Chondrocyte (in vitro differentiated cells): ENCODE measurements at regions not wholly inside any gene's neighbourhood (a gene's known extent, or its start where the extent isn't known, plus 50 kb on each side); places are given as distances from the start of the nearest gene placed in this dataset.

ENCODE experiments used
- DNase-seq: peaks from one replicate; pipeline ENCODE4 v3.0.0; 2021; ENCODE audit warnings: mixed read lengths, low spot score
- H3K27ac Mint-ChIP-seq: one replicate; pipeline ENCODE4 v1.8.0; 2021; ENCODE audit warnings: mild to moderate bottlenecking, moderate library complexity, mixed read lengths; ENCODE audit not compliant: unreplicated experiment
- H3K27me3 Mint-ChIP-seq: 2 replicates; pipeline ENCODE4 v1.8.0; 2021; ENCODE audit warnings: low read depth, mixed read lengths
- H3K36me3 Mint-ChIP-seq: 2 replicates; pipeline ENCODE4 v1.8.0; 2021; ENCODE audit warnings: low read depth, mixed read lengths
- H3K4me1 Mint-ChIP-seq: 2 replicates; pipeline ENCODE4 v1.8.0; 2021; ENCODE audit warnings: low read depth, mild to moderate bottlenecking, mixed read lengths
- H3K4me3 Mint-ChIP-seq: one replicate; pipeline ENCODE4 v1.8.0; 2021; ENCODE audit warnings: mild to moderate bottlenecking, moderate library complexity, mixed read lengths; ENCODE audit not compliant: unreplicated experiment
- H3K9me3 Mint-ChIP-seq: 2 replicates; pipeline ENCODE4 v1.8.0; 2021; ENCODE audit warnings: low read depth, mixed read lengths
- TF ChIP-seq, protein P1 (sequence below): fragments of 200-600 bp; sonication (generic); IDR thresholded peaks from 2 replicates; pipeline ENCODE4 v1.5.0; 2021; ENCODE audit warnings: antibody characterized with exemption, mild to moderate bottlenecking, moderate library complexity

GRCh38 chr16:26491101-26491670 is 575.5 kb upstream of the C16orf82 start:
- TF ChIP-seq, protein P1, sequence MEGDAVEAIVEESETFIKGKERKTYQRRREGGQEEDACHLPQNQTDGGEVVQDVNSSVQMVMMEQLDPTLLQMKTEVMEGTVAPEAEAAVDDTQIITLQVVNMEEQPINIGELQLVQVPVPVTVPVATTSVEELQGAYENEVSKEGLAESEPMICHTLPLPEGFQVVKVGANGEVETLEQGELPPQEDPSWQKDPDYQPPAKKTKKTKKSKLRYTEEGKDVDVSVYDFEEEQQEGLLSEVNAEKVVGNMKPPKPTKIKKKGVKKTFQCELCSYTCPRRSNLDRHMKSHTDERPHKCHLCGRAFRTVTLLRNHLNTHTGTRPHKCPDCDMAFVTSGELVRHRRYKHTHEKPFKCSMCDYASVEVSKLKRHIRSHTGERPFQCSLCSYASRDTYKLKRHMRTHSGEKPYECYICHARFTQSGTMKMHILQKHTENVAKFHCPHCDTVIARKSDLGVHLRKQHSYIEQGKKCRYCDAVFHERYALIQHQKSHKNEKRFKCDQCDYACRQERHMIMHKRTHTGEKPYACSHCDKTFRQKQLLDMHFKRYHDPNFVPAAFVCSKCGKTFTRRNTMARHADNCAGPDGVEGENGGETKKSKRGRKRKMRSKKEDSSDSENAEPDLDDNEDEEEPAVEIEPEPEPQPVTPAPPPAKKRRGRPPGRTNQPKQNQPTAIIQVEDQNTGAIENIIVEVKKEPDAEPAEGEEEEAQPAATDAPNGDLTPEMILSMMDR, result no peak
- H3K4me1 Mint-ChIP-seq, result no peaks in the 10 kb centered on the region

GRCh38 chr16:26491962-26492361 is 574.8 kb upstream of the C16orf82 start:
- H3K27me3 Mint-ChIP-seq, result no peaks in the 10 kb centered on the region
- DNase-seq, result no peak
- H3K4me1 Mint-ChIP-seq, result no peaks in the 10 kb centered on the region
- TF ChIP-seq, protein P1, result no peak
- no peak overlapping the region for H3K4me3 Mint-ChIP-seq
- no peaks in the 10 kb centered on the region for H3K9me3 Mint-ChIP-seq
- H3K36me3 Mint-ChIP-seq, result no peaks in the 10 kb centered on the region
- no peak overlapping the region for H3K27ac Mint-ChIP-seq

More at GRCh38 chr16:26491101-26491670, 575.5 kb upstream of the C16orf82 start:
- Mint-ChIP-seq H3K9me3 (no peaks in the 10 kb centered on the region), H3K4me3 (no peak overlapping the region), H3K27ac (no peak overlapping the region), H3K36me3 (no peaks in the 10 kb centered on the region), H3K27me3 (no peaks in the 10 kb centered on the region)
- DNase-seq, result no peak

DNA sequence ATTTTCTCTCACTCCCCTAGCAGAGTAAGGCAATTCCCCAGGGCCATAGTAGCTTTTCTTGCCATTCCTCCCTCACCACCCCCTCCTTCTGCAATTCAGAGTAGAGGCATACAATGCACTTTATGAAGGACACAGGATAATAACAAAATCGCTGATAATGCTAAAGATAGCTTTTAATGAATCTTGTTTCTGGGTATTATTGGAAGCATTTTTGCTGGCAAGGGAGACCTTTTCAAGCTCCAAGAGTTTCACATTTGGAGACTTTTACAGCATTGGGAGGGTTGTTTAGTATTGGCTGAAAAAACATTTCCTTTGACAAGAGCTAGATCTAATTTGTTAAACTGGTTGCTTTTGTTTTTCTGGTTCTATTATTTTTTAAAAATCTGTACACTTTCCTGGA is 573.0 kb upstream of the C16orf82 start:
- no peaks in the 10 kb centered on the region for H3K9me3 Mint-ChIP-seq
- H3K36me3 Mint-ChIP-seq, result no peaks in the 10 kb centered on the region
- no peak for DNase-seq
- no peaks in the 10 kb centered on the region for H3K4me1 Mint-ChIP-seq
- no peak overlapping the region for H3K27ac Mint-ChIP-seq
- H3K27me3 Mint-ChIP-seq, result no peaks in the 10 kb centered on the region
- no peak overlapping the region for H3K4me3 Mint-ChIP-seq
- TF ChIP-seq, protein P1, result no peak

DNA sequence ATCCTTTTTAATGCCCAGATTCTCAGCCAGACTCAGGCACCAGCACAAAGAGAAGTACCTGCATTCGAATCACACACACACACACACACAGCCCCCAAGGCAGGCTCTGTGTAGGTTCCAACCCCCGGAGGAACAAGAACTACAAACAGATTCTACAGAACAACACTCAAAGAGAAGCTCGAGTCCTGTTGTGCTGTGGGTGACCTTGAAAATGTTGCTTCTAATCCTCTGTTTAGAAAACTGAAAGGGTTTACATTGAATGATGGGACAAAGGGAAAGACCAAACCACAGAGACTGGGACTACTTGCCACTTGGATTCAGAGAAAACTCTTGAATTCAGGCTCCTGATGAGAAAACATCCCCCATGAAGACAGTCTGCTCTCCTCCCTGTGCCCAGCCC is 568.8 kb upstream of the C16orf82 start:
- no peak overlapping the region for H3K27ac Mint-ChIP-seq
- DNase-seq, result no peak
- no peak overlapping the region for H3K4me3 Mint-ChIP-seq
- H3K27me3 Mint-ChIP-seq, result no peaks in the 10 kb centered on the region
- H3K36me3 Mint-ChIP-seq, result no peaks in the 10 kb centered on the region
- H3K9me3 Mint-ChIP-seq, result no peaks in the 10 kb centered on the region
- no peaks in the 10 kb centered on the region for H3K4me1 Mint-ChIP-seq
- TF ChIP-seq, protein P1, result no peak

- no peak for DNase-seq
- no peaks in the 10 kb centered on the region for H3K36me3 Mint-ChIP-seq
- TF ChIP-seq, protein P1, result no peak
- H3K4me3 Mint-ChIP-seq, result no peak overlapping the region
- no peaks in the 10 kb centered on the region for H3K27me3 Mint-ChIP-seq
- no peaks in the 10 kb centered on the region for H3K9me3 Mint-ChIP-seq
- no peak overlapping the region for H3K27ac Mint-ChIP-seq
- H3K4me1 Mint-ChIP-seq, result no peaks in the 10 kb centered on the region
Measured at GRCh38 chr16:26500326-26500725, 566.4 kb upstream of the C16orf82 start.
